ENCODE measurements at regions not wholly inside any gene's neighbourhood (a gene's known extent, or its start where the extent isn't known, plus 50 kb on each side); places are given as distances from the start of the nearest gene placed in this dataset.

GRCh38 chr22:23000657-23001347 is 69.5 kb upstream of the GNAZ start:
- Histone ChIP-seq H3K4me3 (ENCODE audit: low read depth, low read length) (no peak overlapping the region), H3K9me3 (ENCODE audit: control insufficient read depth, insufficient read depth, low read length) (no peaks in the 10 kb centered on the region), H3K27me3 (ENCODE audit: control insufficient read depth, insufficient read depth, low read length) (no peaks in the 10 kb centered on the region), H3K27ac (ENCODE audit: low read depth, low read length) (no peak overlapping the region)
- TF ChIP-seq CTCF (IDR thresholded peaks at IDR 0.05; ENCODE audit: low read depth, low read length): no peak
- ChIA-PET CTCF (interaction anchor here (1.2 kb wide), 1 partner anchor 41 kb away, joined by 3 read pairs; no protein-coding TSS in a partner anchor), POLR2A (no interaction called here)
- DNase-seq (ENCODE audit: low read depth, low spot score): no peak

GRCh38 chr22:23001463-23001862 is 68.9 kb upstream of the GNAZ start:
- DNase-seq (ENCODE audit: low read depth, low spot score): no peak
- POLR2A ChIA-PET: no interaction called here
- no peak overlapping the region for H3K27ac ChIP-seq (ENCODE audit: low read depth, low read length)
- CTCF ChIA-PET: no interaction called here
- H3K4me3 ChIP-seq (ENCODE audit: low read depth, low read length): no peak overlapping the region
- H3K27me3 ChIP-seq (ENCODE audit: control insufficient read depth, insufficient read depth, low read length): no peaks in the 10 kb centered on the region
- TF ChIP-seq CTCF (IDR thresholded peaks at IDR 0.05; ENCODE audit: low read depth, low read length): no peak
- no peaks in the 10 kb centered on the region for H3K9me3 ChIP-seq (ENCODE audit: control insufficient read depth, insufficient read depth, low read length)

GRCh38 chr22:23002612-23003180 is 67.6 kb upstream of the GNAZ start:
- no peak for DNase-seq (ENCODE audit: low read depth, low spot score)
- CTCF ChIA-PET: no interaction called here
- POLR2A ChIA-PET: no interaction called here
- no peaks in the 10 kb centered on the region for H3K9me3 ChIP-seq (ENCODE audit: control insufficient read depth, insufficient read depth, low read length)
- no peak overlapping the region for H3K27ac ChIP-seq (ENCODE audit: low read depth, low read length)
- no peak overlapping the region for H3K4me3 ChIP-seq (ENCODE audit: low read depth, low read length)
- no peak for TF ChIP-seq CTCF (IDR thresholded peaks at IDR 0.05; ENCODE audit: low read depth, low read length)
- H3K27me3 ChIP-seq (ENCODE audit: control insufficient read depth, insufficient read depth, low read length): no peaks in the 10 kb centered on the region

DNA sequence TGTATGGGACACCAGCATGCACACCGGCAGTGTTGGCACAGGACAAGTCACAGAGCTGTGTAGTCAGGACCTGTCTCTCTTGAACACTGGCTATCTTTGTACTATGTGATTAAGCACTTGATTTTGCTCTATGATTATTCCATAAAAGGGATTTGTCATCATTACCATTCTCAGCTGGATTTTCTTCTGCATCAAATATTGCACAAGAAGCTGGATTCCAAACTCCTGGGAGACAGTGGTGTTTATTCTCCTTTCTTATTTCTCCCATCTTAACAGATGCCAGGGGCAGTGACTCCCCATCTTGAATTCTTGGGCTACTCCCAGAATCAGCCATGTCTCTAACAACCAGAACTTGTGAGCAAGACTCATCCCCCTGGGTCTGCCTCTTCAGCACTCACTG is 62.5 kb upstream of the GNAZ start:
- no peak overlapping the region for H3K4me3 ChIP-seq (ENCODE audit: low read depth, low read length)
- no peak for TF ChIP-seq CTCF (IDR thresholded peaks at IDR 0.05; ENCODE audit: low read depth, low read length)
- ChIA-PET CTCF (no interaction called here), POLR2A (interaction anchor here (0.5 kb wide), 1 partner anchor 20 kb away, joined by 5 read pairs; no protein-coding TSS in a partner anchor)
- H3K27ac ChIP-seq (ENCODE audit: low read depth, low read length): no peak overlapping the region
- DNase-seq (ENCODE audit: low read depth, low spot score): no peak
- no peaks in the 10 kb centered on the region for H3K27me3 ChIP-seq (ENCODE audit: control insufficient read depth, insufficient read depth, low read length)
- no peaks in the 10 kb centered on the region for H3K9me3 ChIP-seq (ENCODE audit: control insufficient read depth, insufficient read depth, low read length)

DNA sequence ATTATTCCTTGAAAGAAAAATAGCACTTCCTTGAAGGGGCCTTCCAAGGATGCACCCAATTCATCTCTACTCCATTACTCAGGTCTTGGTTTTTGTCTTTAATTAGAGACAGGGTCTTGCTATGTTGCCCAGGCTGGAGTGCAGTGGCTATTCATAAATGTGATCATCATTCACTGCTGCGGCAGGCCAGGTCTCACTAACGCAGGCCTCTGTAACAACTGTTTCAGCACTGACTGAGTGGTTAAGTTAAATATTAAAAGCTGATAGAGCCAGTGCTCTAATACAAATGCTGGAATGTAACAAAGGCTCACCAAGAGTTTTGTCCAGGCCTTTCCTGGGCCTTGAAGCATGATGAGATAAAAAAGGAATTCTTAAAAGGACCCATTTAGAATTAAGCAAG is 61.4 kb upstream of the GNAZ start:
- no peak for DNase-seq (ENCODE audit: low read depth, low spot score)
- Histone ChIP-seq H3K4me3 (ENCODE audit: low read depth, low read length) (no peak overlapping the region), H3K27ac (ENCODE audit: low read depth, low read length) (no peak overlapping the region), H3K9me3 (ENCODE audit: control insufficient read depth, insufficient read depth, low read length) (no peaks in the 10 kb centered on the region), H3K27me3 (ENCODE audit: control insufficient read depth, insufficient read depth, low read length) (no peaks in the 10 kb centered on the region)
- ChIA-PET CTCF (no interaction called here), POLR2A (no interaction called here)
- no peak for TF ChIP-seq CTCF (IDR thresholded peaks at IDR 0.05; ENCODE audit: low read depth, low read length)
